H1 (cell line): ENCODE measurements at regions not wholly inside any gene's neighbourhood (a gene's known extent, or its start where the extent isn't known, plus 50 kb on each side); places are given as distances from the start of the nearest gene placed in this dataset.

Experiments
- CTCF ChIA-PET: fragments of 300-600 bp; sonication (Branson Sonifier 250); formaldehyde crosslinking; loops from one replicate; lab custom pipeline; 2021; ENCODE audit not compliant: partially characterized antibody; lab: Charles Lee
- POLR2A ChIA-PET: fragments of 300-600 bp; sonication (Branson Sonifier 250); formaldehyde crosslinking; loops from one replicate; lab custom pipeline; 2021; ENCODE audit warnings: inconsistent platforms; ENCODE audit not compliant: partially characterized antibody; lab: Charles Lee
- DNase-seq, 2 experiments: peaks; one replicate each; pipeline versions ENCODE4 v3.0.0 to v3.0.0-alpha.2; 2010 to 2022; ENCODE audit warnings: low spot score in 2 of 2, low read depth in 1 of 2, mixed read lengths in 1 of 2
- FAIRE-seq: peaks from 2 replicates; lab custom pipeline; 2011; peaks lifted over from hg19 to GRCh38; lab: Jason Lieb, UNC
- H2AFZ ChIP-seq: 2 replicates; pipeline ENCODE4 v1.8.1; 2012; ENCODE audit warnings: low read length, inconsistent platforms
- H2AK5ac ChIP-seq: 2 replicates; pipeline ENCODE4 v1.6.1; 2013; ENCODE audit warnings: low read depth, low read length
- H2BK120ac ChIP-seq: replicated peaks from 2 replicates; pipeline ENCODE3; 2013; ENCODE audit warnings: low read depth, low read length, inconsistent platforms
- H2BK12ac ChIP-seq: 2 replicates; pipeline ENCODE4 v1.6.1; 2013; ENCODE audit warnings: low read depth, low read length
- H2BK15ac ChIP-seq: 2 replicates; pipeline ENCODE4 v1.6.1; 2013; ENCODE audit warnings: low read length
- H2BK20ac ChIP-seq: 2 replicates; pipeline ENCODE4 v1.6.1; 2013; ENCODE audit warnings: low read length
- H2BK5ac ChIP-seq: 2 replicates; pipeline ENCODE4 v1.6.1; 2013; ENCODE audit warnings: low read depth, low read length
- H3K14ac ChIP-seq: 2 replicates; pipeline ENCODE4 v1.6.1; 2013; ENCODE audit warnings: inconsistent platforms; ENCODE audit not compliant: insufficient read length
- H3K18ac ChIP-seq: 2 replicates; pipeline ENCODE4 v1.6.1; 2013; ENCODE audit warnings: low read length; ENCODE audit errors: extremely low read depth
- H3K23ac ChIP-seq: 2 replicates; pipeline ENCODE4 v1.6.1; 2013; ENCODE audit warnings: inconsistent platforms; ENCODE audit not compliant: insufficient read length
- H3K23me2 ChIP-seq: 2 replicates; pipeline ENCODE4 v1.6.1; 2013; ENCODE audit warnings: low read depth, low read length
- H3K27ac ChIP-seq: 2 replicates; pipeline ENCODE4 v1.6.1; 2011; ENCODE audit warnings: low read depth, low read length, inconsistent platforms
- H3K27me3 ChIP-seq, 4 experiments: replicated peaks in 1 of 4; 1 replicate in 1 of 4; 2 replicates in 3 of 4; pipeline versions ENCODE4 v1.6.1 to v1.8.1; 2011 to 2013; ENCODE audit warnings: low read length in 3 of 4, mild to moderate bottlenecking in 3 of 4, inconsistent platforms in 2 of 4, mixed read lengths in 2 of 4, moderate library complexity in 1 of 4; ENCODE audit not compliant: control insufficient read depth in 3 of 4, insufficient read depth in 3 of 4; ENCODE audit errors: extremely low read depth in 1 of 4
- H3K36me3 ChIP-seq, 4 experiments: 2 replicates each; pipeline versions ENCODE4 v1.6.1 to v1.8.1; 2011 to 2013; ENCODE audit warnings: mild to moderate bottlenecking in 4 of 4, low read length in 3 of 4, moderate library complexity in 2 of 4, control low read depth in 1 of 4, inconsistent platforms in 1 of 4; ENCODE audit not compliant: insufficient read depth in 4 of 4, control insufficient read depth in 2 of 4
- H3K4ac ChIP-seq: replicated peaks from 2 replicates; pipeline ENCODE3; 2013; ENCODE audit warnings: low read length, low read depth, mixed read lengths, inconsistent platforms; ENCODE audit not compliant: insufficient read length
- H3K4me1 ChIP-seq, 4 experiments: replicated peaks in 1 of 4; 1 replicate in 1 of 4; 2 replicates in 3 of 4; pipeline versions ENCODE4 v1.6.1 to v1.8.1; 2011 to 2013; ENCODE audit warnings: low read length in 3 of 4, inconsistent platforms in 2 of 4, mixed read lengths in 1 of 4; ENCODE audit not compliant: insufficient read depth in 4 of 4, control insufficient read depth in 3 of 4
- H3K4me2 ChIP-seq, 2 experiments: 2 replicates each; pipeline versions ENCODE4 v1.6.1 to v1.8.1; 2011 to 2013; ENCODE audit warnings: low read depth in 2 of 2, low read length in 2 of 2, control low read depth in 1 of 2, inconsistent platforms in 1 of 2, mild to moderate bottlenecking in 1 of 2; ENCODE audit not compliant: insufficient read depth in 1 of 2
- H3K4me3 ChIP-seq, 4 experiments: fragments of 200-600, 300-600 bp in 1 of 4; sonication (generic), shearing (Covaris generic), sonication (Bioruptor Twin) in 1 of 4; 2 replicates each; pipeline versions ENCODE4 v1.5.1 to v1.8.1; 2011 to 2016; ENCODE audit warnings: low read length in 4 of 4, low read depth in 3 of 4, control low read depth in 2 of 4, inconsistent platforms in 2 of 4, mild to moderate bottlenecking in 2 of 4, mixed read lengths in 1 of 4, moderate library complexity in 1 of 4; ENCODE audit not compliant: insufficient read depth in 2 of 4; ENCODE audit errors: extremely low read depth in 1 of 4
- H3K56ac ChIP-seq: replicated peaks from 2 replicates; pipeline ENCODE3; 2013; ENCODE audit warnings: low read depth, mild to moderate bottlenecking, mixed read lengths, low read length, inconsistent platforms; ENCODE audit not compliant: insufficient read length
- H3K79me1 ChIP-seq: 2 replicates; pipeline ENCODE4 v1.6.1; 2013; ENCODE audit warnings: low read depth, low read length, control low read depth
- H3K79me2 ChIP-seq, 2 experiments: 2 replicates each; pipeline versions ENCODE4 v1.6.1 to v1.8.1; 2012 to 2013; ENCODE audit warnings: low read length in 2 of 2, mild to moderate bottlenecking in 2 of 2, inconsistent platforms in 1 of 2; ENCODE audit not compliant: insufficient read depth in 2 of 2, control insufficient read depth in 1 of 2
- H3K9ac ChIP-seq, 4 experiments: replicated peaks in 1 of 4; 1 replicate in 1 of 4; 2 replicates in 3 of 4; pipeline versions ENCODE4 v1.6.1 to v1.8.1; 2011 to 2013; ENCODE audit warnings: low read depth in 3 of 4, low read length in 3 of 4, control low read depth in 2 of 4, mild to moderate bottlenecking in 2 of 4, moderate library complexity in 2 of 4, inconsistent platforms in 1 of 4; ENCODE audit errors: extremely low read depth in 1 of 4
- H3K9me3 ChIP-seq, 2 experiments: 2 replicates each; pipeline versions ENCODE4 v1.6.1 to v1.8.1; 2012 to 2013; ENCODE audit warnings: mild to moderate bottlenecking in 2 of 2, moderate library complexity in 2 of 2, control low read depth in 1 of 2, inconsistent platforms in 1 of 2, low read depth in 1 of 2, low read length in 1 of 2, mixed read lengths in 1 of 2; ENCODE audit not compliant: insufficient read depth in 2 of 2
- H4K20me1 ChIP-seq, 2 experiments: replicated peaks in 1 of 2; 2 replicates each; pipeline versions ENCODE3 to v1.8.1; 2011 to 2013; ENCODE audit warnings: inconsistent platforms in 2 of 2, low read length in 2 of 2, mild to moderate bottlenecking in 1 of 2; ENCODE audit not compliant: insufficient read depth in 2 of 2, control insufficient read depth in 1 of 2
- H4K5ac ChIP-seq: 2 replicates; pipeline ENCODE4 v1.6.1; 2013; ENCODE audit warnings: low read length, low read depth, mixed read lengths, inconsistent platforms; ENCODE audit not compliant: insufficient read length
- H4K8ac ChIP-seq: 2 replicates; pipeline ENCODE4 v1.8.0; 2013; ENCODE audit warnings: mild to moderate bottlenecking, moderate library complexity, low read length, inconsistent platforms; ENCODE audit not compliant: insufficient read depth; ENCODE audit errors: extremely low read depth
- H4K91ac ChIP-seq: replicated peaks from 2 replicates; pipeline ENCODE3; 2013; ENCODE audit warnings: low read length, mixed read lengths, inconsistent platforms; ENCODE audit not compliant: insufficient read length
- BACH1 ChIP-seq: IDR thresholded peaks from 2 replicates; pipeline ENCODE4 v1.6.1; 2012; ENCODE audit warnings: low read length, improper control_type of control experiment
- EP300 ChIP-seq, 2 experiments: IDR thresholded peaks; 1 replicate in 1 of 2; 2 replicates in 1 of 2; pipeline ENCODE4 v1.6.1; 2011 to 2012; ENCODE audit warnings: low read depth in 2 of 2, low read length in 2 of 2, mild to moderate bottlenecking in 2 of 2, borderline replicate concordance in 1 of 2, inconsistent platforms in 1 of 2, moderate library complexity in 1 of 2
- HDAC2 ChIP-seq, 2 experiments: fragments of 300-600 bp in 1 of 2; sonication (generic) in 1 of 2; IDR thresholded peaks; 2 replicates each; pipeline ENCODE4 v1.6.1; 2011 to 2012; ENCODE audit warnings: low read depth in 2 of 2, low read length in 2 of 2, mild to moderate bottlenecking in 2 of 2, moderate library complexity in 2 of 2, borderline replicate concordance in 1 of 2, inconsistent platforms in 1 of 2
- HDAC6 ChIP-seq: IDR thresholded peaks from one replicate; pipeline ENCODE4 v1.7.1; 2012; ENCODE audit warnings: low read depth, mild to moderate bottlenecking, inconsistent platforms, low read length, moderate library complexity
- KDM1A ChIP-seq: fragments of 200-600, 300-600 bp; sonication (generic); IDR thresholded peaks from 2 replicates; pipeline ENCODE4 v1.7.1; 2016; ENCODE audit warnings: mild to moderate bottlenecking, low read length, borderline replicate concordance
- POU5F1 ChIP-seq: IDR thresholded peaks from 2 replicates; pipeline ENCODE4 v1.6.1; 2011; ENCODE audit warnings: low read depth, mild to moderate bottlenecking, low read length, moderate library complexity
- RNF2 ChIP-seq: fragments of 200-900, 300-1000 bp; sonication (generic); IDR thresholded peaks from 2 replicates; pipeline ENCODE4 v1.7.1; 2016; ENCODE audit warnings: borderline replicate concordance, low read depth, mild to moderate bottlenecking, antibody characterized with exemption, low read length; ENCODE audit not compliant: poor library complexity, severe bottlenecking; ENCODE audit errors: missing control alignments
- SIN3A ChIP-seq, 2 experiments: IDR thresholded peaks in 1 of 2; conservative IDR thresholded peaks in 1 of 2; 2 replicates each; pipeline ENCODE4 v1.6.1; 2011 to 2012; ENCODE audit warnings: low read length in 2 of 2, improper control_type of control experiment in 1 of 2, low read depth in 1 of 2, mild to moderate bottlenecking in 1 of 2
- SUZ12 ChIP-seq: fragments of 200-600 bp; sonication (generic); IDR thresholded peaks from 2 replicates; pipeline ENCODE4 v1.6.1; 2012; ENCODE audit warnings: mild to moderate bottlenecking, inconsistent platforms, low read length, moderate library complexity, mixed read lengths
- TAF7 ChIP-seq: optimal IDR thresholded peaks from 2 replicates; pipeline ENCODE3; 2011; ENCODE audit warnings: low read depth, mild to moderate bottlenecking, inconsistent platforms, low read length, moderate library complexity, borderline replicate concordance
- TBP ChIP-seq: IDR thresholded peaks from 2 replicates; pipeline ENCODE4 v1.6.1; 2011; ENCODE audit warnings: low read depth, low read length, improper control_type of control experiment
- TCF12 ChIP-seq: IDR thresholded peaks from 2 replicates; pipeline ENCODE4 v1.6.1; 2011; ENCODE audit warnings: low read depth, mild to moderate bottlenecking, low read length
- WGBS, 2 experiments: shearing (Covaris generic) in 1 of 2; methylation state at CpG; one replicate each; pipeline versions ENCODE4 v1.1.6 to v1.1.7; 2013 to 2015; ENCODE audit warnings: low lambda C conversion rate in 2 of 2, mixed read lengths in 2 of 2, inconsistent platforms in 1 of 2, low coverage in 1 of 2, missing lambda C conversion rate in 1 of 2; ENCODE audit not compliant: insufficient replicate concordance in 2 of 2, insufficient coverage in 1 of 2, insufficient read length in 1 of 2; ENCODE audit errors: extremely low coverage in 1 of 2, missing lambda C conversion rate in 1 of 2; 5-methylcytosine and 5-hydroxymethylcytosine counted together

GRCh38 chr3:144995856-144996255 lies 1024.2 kb downstream of the DIPK2A start:
- H2BK120ac ChIP-seq, result no peak overlapping the region
- no peak overlapping the region for H3K14ac ChIP-seq
- FAIRE-seq (no peak), DNase-seq (no peak)
- no peak overlapping the region for H3K4me3 ChIP-seq
- no peak overlapping the region for H2BK20ac ChIP-seq
- no peak overlapping the region for H3K56ac ChIP-seq
- H2BK15ac ChIP-seq, result no peak overlapping the region
- no peak overlapping the region for H2AK5ac ChIP-seq
- H3K9me3 ChIP-seq, result no peaks in the 10 kb centered on the region
- H3K79me2 ChIP-seq, result no peaks in the 10 kb centered on the region
- H3K23me2 ChIP-seq, result no peaks in the 10 kb centered on the region
- WGBS, 2 experiments, result 92% methylated on average over 1 of the region's 1 CpG; no CpG with 5 or more reads in 1 of the 2 experiments
- H2AFZ ChIP-seq, result no peak overlapping the region
- CTCF ChIA-PET, result no interaction called here
- H4K5ac ChIP-seq, result no peak overlapping the region
- H4K8ac ChIP-seq, result no peak overlapping the region
- no peaks in the 10 kb centered on the region for H3K36me3 ChIP-seq
- no peaks in the 10 kb centered on the region for H4K20me1 ChIP-seq
- no peak overlapping the region for H4K91ac ChIP-seq
- no peak overlapping the region for H3K23ac ChIP-seq
- H3K4ac ChIP-seq, result no peak overlapping the region
- no peak overlapping the region for H3K4me2 ChIP-seq
- no peak overlapping the region for H2BK5ac ChIP-seq
- H3K27ac ChIP-seq, result no peak overlapping the region
- H3K79me1 ChIP-seq, result no peaks in the 10 kb centered on the region
- no peaks in the 10 kb centered on the region for H3K4me1 ChIP-seq
- no peak overlapping the region for H3K9ac ChIP-seq
- H3K27me3 ChIP-seq, result no peaks in the 10 kb centered on the region
- H2BK12ac ChIP-seq, result no peak overlapping the region
- POLR2A ChIA-PET, result no interaction called here
- H3K18ac ChIP-seq, result no peak overlapping the region
- no peak for TF ChIP-seq BACH1
- TF ChIP-seq SIN3A (conservative IDR thresholded peaks at IDR 0.05 in 1 of 2, IDR thresholded peaks at IDR 0.05 in 1 of 2; ENCODE audit: low read depth in 1 of 2, low read length in 2 of 2), result no peak
- no peak for TF ChIP-seq HDAC6
- no peak for TF ChIP-seq EP300 (IDR thresholded peaks at IDR 0.05; ENCODE audit: borderline replicate concordance in 1 of 2, low read depth in 2 of 2, low read length in 2 of 2)
- TF ChIP-seq SUZ12, result no peak
- no peak for TF ChIP-seq POU5F1
- TF ChIP-seq RNF2, result no peak
- no peak for TF ChIP-seq TBP
- no peak for TF ChIP-seq KDM1A
- TF ChIP-seq HDAC2 (IDR thresholded peaks at IDR 0.05; ENCODE audit: borderline replicate concordance in 1 of 2, low read depth in 2 of 2, low read length in 2 of 2), result no peak
- no peak for TF ChIP-seq TCF12
- TF ChIP-seq TAF7, result no peak
